Activated CD8-positive, alpha-beta memory T cell treated with anti-CD3 and anti-CD28 coated beads, Interleukin-2, amount 50 U/mL, for 1 hour (primary cell): ENCODE measurements at regions not wholly inside any gene's neighbourhood (a gene's known extent, or its start where the extent isn't known, plus 50 kb on each side); places are given as distances from the start of the nearest gene placed in this dataset.
"Not testable (repeated sequence)": the region's sequence is repeated elsewhere in the genome, so short reads cannot be mapped to it uniquely, and the experiment has no call there.

ENCODE experiments used
- DNase-seq: peaks from one replicate; pipeline ENCODE4 v3.0.0-alpha.2; 2020; ENCODE audit errors: extremely low read depth

- no peak for DNase-seq
These were observed 191.5 kb upstream of the CAND1 start for GRCh38 chr12:67077617-67078016.

- DNase-seq = no peak
These were observed 190.2 kb upstream of the CAND1 start for GRCh38 chr12:67078957-67079356.

GRCh38 chr12:67080637-67081036 is 188.5 kb upstream of the CAND1 start:
- no peak for DNase-seq

- DNase-seq = no peak
These were observed 186.9 kb upstream of the CAND1 start for GRCh38 chr12:67082221-67082620.

GRCh38 chr12:67085699-67086098 is 183.5 kb upstream of the CAND1 start:
- no peak for DNase-seq

GRCh38 chr12:67086116-67086515 is 183.0 kb upstream of the CAND1 start:
- no peak for DNase-seq

GRCh38 chr12:67088401-67089118 is 180.6 kb upstream of the CAND1 start:
- no peak for DNase-seq

GRCh38 chr12:67091204-67091603 is 178.0 kb upstream of the CAND1 start:
- no peak for DNase-seq

- no peak for DNase-seq
These were observed 177.5 kb upstream of the CAND1 start for GRCh38 chr12:67091678-67092077.

GRCh38 chr12:67092934-67093333 is 176.2 kb upstream of the CAND1 start:
- DNase-seq = not testable (repeated sequence)

GRCh38 chr12:67096533-67097318 is 172.4 kb upstream of the CAND1 start:
- DNase-seq = no peak

GRCh38 chr12:67099858-67100257 is 169.3 kb upstream of the CAND1 start:
- DNase-seq = no peak

GRCh38 chr12:67103521-67103920 is 165.6 kb upstream of the CAND1 start:
- no peak for DNase-seq

- DNase-seq = no peak
These were observed 161.9 kb upstream of the CAND1 start for GRCh38 chr12:67107235-67107634.

- DNase-seq = no peak
These were observed 161.3 kb upstream of the CAND1 start for GRCh38 chr12:67107751-67108269.

GRCh38 chr12:67110345-67110744 is 158.8 kb upstream of the CAND1 start:
- DNase-seq = not testable (repeated sequence)

GRCh38 chr12:67111182-67111581 is 158.0 kb upstream of the CAND1 start:
- DNase-seq = no peak

- no peak for DNase-seq
These were observed 156.6 kb upstream of the CAND1 start for GRCh38 chr12:67112586-67112985.

- no peak for DNase-seq
These were observed 153.0 kb upstream of the CAND1 start for GRCh38 chr12:67116134-67116533.

- DNase-seq = no peak
These were observed 146.6 kb upstream of the CAND1 start for GRCh38 chr12:67122584-67122983.

GRCh38 chr12:67137256-67137655 is 131.9 kb upstream of the CAND1 start:
- DNase-seq = no peak

GRCh38 chr12:67141296-67142018 is 127.7 kb upstream of the CAND1 start:
- DNase-seq = no peak
